HCT116 (cell line): ENCODE measurements at regions not wholly inside any gene's neighbourhood (a gene's known extent, or its start where the extent isn't known, plus 50 kb on each side); places are given as distances from the start of the nearest gene placed in this dataset.

Source experiments
- ATAC-seq: fragments of 200-7000 bp; cut with Tn5 transposase; 2 replicates; pipeline ENCODE4 v1.9.1; 2020; ENCODE audit warnings: mild to moderate bottlenecking, moderate library complexity
- BruUV-seq: library from RNA; stranded (reverse); fragments of 400-500 nt; replicated peaks from 2 replicates; lab custom pipeline; 2021; lab: Mats Ljungman, UMichigan
- CTCF ChIA-PET: fragments of 300-600 bp; sonication (Branson Sonifier 250); formaldehyde crosslinking; loops from one replicate; lab custom pipeline; 2021; ENCODE audit warnings: antibody characterized with exemption; lab: Charles Lee
- POLR2A ChIA-PET: fragments of 300-600, 350-600 bp; sonication (Branson Sonifier 250); formaldehyde crosslinking; loops from one replicate; lab custom pipeline; 2021; ENCODE audit warnings: antibody characterized with exemption; lab: Charles Lee
- RAD21 ChIA-PET, 2 experiments: fragments of 300-600 bp; sonication (Branson Sonifier 250); formaldehyde crosslinking; loops; one replicate each; lab custom pipeline; 2023; ENCODE audit warnings: low total read pairs in 2 of 2; ENCODE audit not compliant: uncharacterized antibody in 2 of 2, unreplicated experiment in 2 of 2, low non-redundant PET in 1 of 2; lab: Charles Lee
- DNase-seq: peaks from one replicate; pipeline ENCODE4 v3.0.0-alpha.2; 2010; ENCODE audit warnings: low read depth, low spot score
- H2AFZ ChIP-seq: fragments of 200-600 bp; shearing (Covaris generic), sonication (generic); 2 replicates; pipeline ENCODE4 v1.6.1; 2017; ENCODE audit warnings: low read depth, mixed run types, mixed read lengths, antibody characterized with exemption, low read length; ENCODE audit not compliant: poor library complexity, severe bottlenecking
- H3K27ac ChIP-seq: 2 replicates; pipeline ENCODE4 v1.5.1; 2012; ENCODE audit warnings: low read depth, low read length
- H3K27me3 ChIP-seq: fragments of 200-600 bp; sonication (generic); 2 replicates; pipeline ENCODE4 v1.6.1; 2016; ENCODE audit warnings: mixed run types, low read length, mixed read lengths; ENCODE audit not compliant: insufficient read depth
- H3K36me3 ChIP-seq, 2 experiments: fragments of 200-500 bp in 1 of 2; fragments of 200-600 bp in 1 of 2; sonication (Bioruptor generic) in 1 of 2; sonication (generic) in 1 of 2; 2 replicates each; pipeline versions ENCODE4 v1.5.1 to v1.6.1; 2014 to 2016; ENCODE audit warnings: low read length in 2 of 2, inconsistent platforms in 1 of 2, mixed read lengths in 1 of 2, mixed run types in 1 of 2; ENCODE audit not compliant: insufficient read depth in 2 of 2, control insufficient read depth in 1 of 2
- H3K4me1 ChIP-seq, 2 experiments: fragments of 200-600 bp in 1 of 2; sonication (generic) in 1 of 2; 2 replicates each; pipeline versions ENCODE4 v1.5.1 to v1.6.1; 2012 to 2017; ENCODE audit warnings: low read length in 2 of 2, inconsistent platforms in 1 of 2, mild to moderate bottlenecking in 1 of 2, mixed read lengths in 1 of 2, mixed run types in 1 of 2, moderate library complexity in 1 of 2; ENCODE audit not compliant: insufficient read depth in 2 of 2, control insufficient read depth in 1 of 2
- H3K4me2 ChIP-seq: fragments of 200-600 bp; sonication (generic); 2 replicates; pipeline ENCODE4 v1.6.1; 2017; ENCODE audit warnings: mixed run types, low read length, mixed read lengths
- H3K4me3 ChIP-seq, 2 experiments: fragments of 200-600 bp in 1 of 2; sonication (generic) in 1 of 2; replicated peaks in 1 of 2; 2 replicates each; pipeline ENCODE4 v1.5.1; 2011 to 2016; ENCODE audit warnings: low read length in 2 of 2, control low read depth in 1 of 2, low read depth in 1 of 2, mild to moderate bottlenecking in 1 of 2, mixed read lengths in 1 of 2, mixed run types in 1 of 2
- H3K79me2 ChIP-seq: fragments of 200-600 bp; sonication (generic); 2 replicates; pipeline ENCODE4 v1.6.1; 2017; ENCODE audit warnings: mild to moderate bottlenecking, mixed run types, low read length, moderate library complexity, mixed read lengths; ENCODE audit not compliant: insufficient read depth
- H3K9ac ChIP-seq: fragments of 200-600 bp; sonication (generic); 2 replicates; pipeline ENCODE4 v1.6.1; 2016; ENCODE audit warnings: low read length, mixed read lengths
- H3K9me2 ChIP-seq: fragments of 200-600 bp; sonication (generic), shearing (Covaris generic); 2 replicates; pipeline ENCODE4 v1.6.1; 2017; ENCODE audit warnings: mixed run types, mild to moderate bottlenecking, moderate library complexity; ENCODE audit not compliant: insufficient read depth
- H3K9me3 ChIP-seq, 2 experiments: fragments of 200-500 bp in 1 of 2; fragments of 200-600 bp in 1 of 2; sonication (Bioruptor generic) in 1 of 2; sonication (generic) in 1 of 2; 2 replicates each; pipeline ENCODE4 v1.6.1; 2014 to 2017; ENCODE audit warnings: low read length in 2 of 2, mixed read lengths in 2 of 2, inconsistent platforms in 1 of 2, low read depth in 1 of 2, mild to moderate bottlenecking in 1 of 2, mixed run types in 1 of 2, moderate library complexity in 1 of 2; ENCODE audit not compliant: control insufficient read depth in 1 of 2, insufficient read depth in 1 of 2
- H4K20me1 ChIP-seq: fragments of 200-600 bp; sonication (generic), shearing (Covaris generic); 2 replicates; pipeline ENCODE4 v1.6.1; 2017; ENCODE audit warnings: mixed run types, mild to moderate bottlenecking, moderate library complexity; ENCODE audit not compliant: insufficient read depth
- CEBPB ChIP-seq: IDR thresholded peaks from 2 replicates; pipeline ENCODE4 v1.6.1; 2012; ENCODE audit warnings: low read depth
- EGR1 ChIP-seq: IDR thresholded peaks from 2 replicates; pipeline ENCODE4 v1.6.1; 2012; ENCODE audit warnings: low read depth
- EZH2 ChIP-seq: fragments of 200-600 bp; sonication (generic); IDR thresholded peaks from 2 replicates; pipeline ENCODE4 v1.6.1; 2017; ENCODE audit warnings: antibody characterized with exemption, mixed run types
- FOSL1 ChIP-seq: IDR thresholded peaks from 2 replicates; pipeline ENCODE4 v1.6.1; 2012; ENCODE audit warnings: low read depth
- JUND ChIP-seq: IDR thresholded peaks from 2 replicates; pipeline ENCODE4 v1.6.1; 2012
- RAD21 ChIP-seq: IDR thresholded peaks from 2 replicates; pipeline ENCODE4 v1.6.1; 2012; ENCODE audit warnings: low read depth, mild to moderate bottlenecking
- SIN3A ChIP-seq: IDR thresholded peaks from 2 replicates; pipeline ENCODE4 v1.6.1; 2012; ENCODE audit warnings: low read depth
- SP1 ChIP-seq: IDR thresholded peaks from 2 replicates; pipeline ENCODE4 v1.6.1; 2012; ENCODE audit warnings: low read depth
- SRF ChIP-seq: IDR thresholded peaks from 2 replicates; pipeline ENCODE4 v1.6.1; 2012; ENCODE audit warnings: low read depth
- TCF7L2 ChIP-seq: IDR thresholded peaks from 2 replicates; pipeline ENCODE4 v1.7.0; 2011; ENCODE audit warnings: borderline replicate concordance, inconsistent platforms; ENCODE audit not compliant: insufficient read depth, insufficient read length; ENCODE audit errors: extremely low read depth
- YY1 ChIP-seq: IDR thresholded peaks from 2 replicates; pipeline ENCODE4 v1.6.1; 2011; ENCODE audit warnings: low read length, low read depth, moderate library complexity, mild to moderate bottlenecking; ENCODE audit not compliant: insufficient replicate concordance; ENCODE audit errors: extremely low read depth
- ZFX ChIP-seq: fragments of 450-650 bp; IDR thresholded peaks from 2 replicates; pipeline ENCODE4 v1.6.1; 2017
- ZNF274 ChIP-seq: fragments of 200-500 bp; sonication (Bioruptor generic); IDR thresholded peaks from 2 replicates; pipeline ENCODE4 v1.6.1; 2014; ENCODE audit warnings: mild to moderate bottlenecking, low read depth, low read length, inconsistent platforms
- intact Hi-C: fragments of 100-400 bp; cut with micrococcal nuclease; formaldehyde crosslinking; loops from 2 replicates; pipeline ENCODE4 v1.10.0; 2022
- TF ChIP-seq, protein P1 (sequence below): IDR thresholded peaks from 2 replicates; pipeline ENCODE4 v1.6.1; 2012
- TF ChIP-seq, protein P2 (sequence below): IDR thresholded peaks from 2 replicates; pipeline ENCODE4 v1.6.1; 2011; ENCODE audit warnings: mild to moderate bottlenecking, low read length, moderate library complexity; ENCODE audit not compliant: insufficient replicate concordance; ENCODE audit errors: extremely low read depth

DNA sequence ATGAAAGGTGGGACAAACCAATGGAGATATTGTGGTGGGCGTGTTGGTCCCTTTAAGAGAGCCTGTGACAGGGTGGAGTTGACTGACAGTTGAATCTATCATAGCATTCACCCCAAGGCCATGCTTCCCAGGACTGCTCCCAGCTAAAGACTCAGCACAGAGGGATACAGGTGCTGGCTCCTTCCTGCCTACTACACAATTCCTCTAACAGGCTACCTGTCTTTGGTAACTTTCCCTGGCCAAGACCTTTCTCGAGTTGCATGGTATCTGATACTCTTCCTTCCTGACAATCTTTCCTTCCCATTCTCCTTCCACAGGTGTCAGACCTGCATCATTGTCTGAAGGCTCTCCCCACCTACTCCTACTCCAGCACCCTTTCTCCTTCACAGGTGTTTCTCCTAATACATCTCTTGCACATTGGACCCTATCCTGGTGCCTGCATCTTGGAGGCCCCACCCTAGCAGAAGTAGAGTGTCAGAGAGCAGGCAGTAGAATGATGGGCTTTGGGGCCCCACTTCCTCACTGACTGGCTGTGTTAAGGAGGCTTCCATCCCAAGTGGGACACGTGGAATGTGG is 120.7 kb upstream of the ALDH1B1 start:
- H3K27me3 ChIP-seq: no peaks in the 10 kb centered on the region
- H3K36me3 ChIP-seq: no peaks in the 10 kb centered on the region
- intact Hi-C loops: no loop called here
- no TSS peak for BruUV-seq
- H3K4me2 ChIP-seq: no peak overlapping the region
- H2AFZ ChIP-seq: no peak overlapping the region
- no peaks in the 10 kb centered on the region for H3K9me3 ChIP-seq
- DNase-seq (no peak), ATAC-seq (no peak)
- H3K9me2 ChIP-seq: no peaks in the 10 kb centered on the region
- H4K20me1 ChIP-seq: no peaks in the 10 kb centered on the region
- no peaks in the 10 kb centered on the region for H3K79me2 ChIP-seq
- no peak overlapping the region for H3K27ac ChIP-seq
- RAD21 ChIA-PET: no interaction called here
- POLR2A ChIA-PET: no interaction called here
- TF ChIP-seq ZFX: no peak
- TF ChIP-seq, protein P1, sequence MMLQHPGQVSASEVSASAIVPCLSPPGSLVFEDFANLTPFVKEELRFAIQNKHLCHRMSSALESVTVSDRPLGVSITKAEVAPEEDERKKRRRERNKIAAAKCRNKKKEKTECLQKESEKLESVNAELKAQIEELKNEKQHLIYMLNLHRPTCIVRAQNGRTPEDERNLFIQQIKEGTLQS: no peak
- TF ChIP-seq CEBPB: no peak
- no peak for TF ChIP-seq EGR1
- no peak for TF ChIP-seq FOSL1
- no peak for TF ChIP-seq SP1
- no peak for TF ChIP-seq JUND
- TF ChIP-seq ZNF274: no peak
- TF ChIP-seq, protein P2, sequence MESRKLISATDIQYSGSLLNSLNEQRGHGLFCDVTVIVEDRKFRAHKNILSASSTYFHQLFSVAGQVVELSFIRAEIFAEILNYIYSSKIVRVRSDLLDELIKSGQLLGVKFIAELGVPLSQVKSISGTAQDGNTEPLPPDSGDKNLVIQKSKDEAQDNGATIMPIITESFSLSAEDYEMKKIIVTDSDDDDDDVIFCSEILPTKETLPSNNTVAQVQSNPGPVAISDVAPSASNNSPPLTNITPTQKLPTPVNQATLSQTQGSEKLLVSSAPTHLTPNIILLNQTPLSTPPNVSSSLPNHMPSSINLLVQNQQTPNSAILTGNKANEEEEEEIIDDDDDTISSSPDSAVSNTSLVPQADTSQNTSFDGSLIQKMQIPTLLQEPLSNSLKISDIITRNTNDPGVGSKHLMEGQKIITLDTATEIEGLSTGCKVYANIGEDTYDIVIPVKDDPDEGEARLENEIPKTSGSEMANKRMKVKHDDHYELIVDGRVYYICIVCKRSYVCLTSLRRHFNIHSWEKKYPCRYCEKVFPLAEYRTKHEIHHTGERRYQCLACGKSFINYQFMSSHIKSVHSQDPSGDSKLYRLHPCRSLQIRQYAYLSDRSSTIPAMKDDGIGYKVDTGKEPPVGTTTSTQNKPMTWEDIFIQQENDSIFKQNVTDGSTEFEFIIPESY: no peak
- no peak for TF ChIP-seq SRF
- no peak for TF ChIP-seq RAD21
- no peak for TF ChIP-seq EZH2
- no peak for TF ChIP-seq YY1
- TF ChIP-seq TCF7L2: no peak
- no peak for TF ChIP-seq SIN3A
- no peak overlapping the region for H3K9ac ChIP-seq
- CTCF ChIA-PET: no interaction called here
- no peaks in the 10 kb centered on the region for H3K4me1 ChIP-seq
- no peak overlapping the region for H3K4me3 ChIP-seq
